Type B pancreatic cell (in vitro differentiated cells): ENCODE measurements at regions not wholly inside any gene's neighbourhood (a gene's known extent, or its start where the extent isn't known, plus 50 kb on each side); places are given as distances from the start of the nearest gene placed in this dataset.
"Not testable (repeated sequence)": the region's sequence is repeated elsewhere in the genome, so short reads cannot be mapped to it uniquely, and the experiment has no call there.

Source experiments
- DNase-seq: peaks from one replicate; pipeline ENCODE4 v3.0.0; 2021; ENCODE audit warnings: mixed read lengths; ENCODE audit not compliant: unreplicated experiment; ENCODE audit errors: extremely low spot score
- H3K27ac Mint-ChIP-seq: 2 replicates; pipeline ENCODE4 v1.8.0; 2021; ENCODE audit warnings: mild to moderate bottlenecking, mixed read lengths
- H3K27me3 Mint-ChIP-seq: 2 replicates; pipeline ENCODE4 v1.8.0; 2021; ENCODE audit warnings: mixed read lengths
- H3K36me3 Mint-ChIP-seq: 2 replicates; pipeline ENCODE4 v1.8.0; 2021; ENCODE audit warnings: mixed read lengths
- H3K4me1 Mint-ChIP-seq: one replicate; pipeline ENCODE4 v1.8.0; 2021; ENCODE audit warnings: mixed read lengths; ENCODE audit not compliant: unreplicated experiment
- H3K4me3 Mint-ChIP-seq: 2 replicates; pipeline ENCODE4 v1.8.0; 2021; ENCODE audit warnings: mild to moderate bottlenecking, mixed read lengths
- H3K9me3 Mint-ChIP-seq: 2 replicates; pipeline ENCODE4 v1.8.0; 2021; ENCODE audit warnings: mixed read lengths
- CTCF ChIP-seq: fragments of 200-600 bp; sonication (generic); conservative IDR thresholded peaks from 2 replicates; pipeline ENCODE4 v1.5.0; 2021; ENCODE audit warnings: antibody characterized with exemption, mild to moderate bottlenecking

DNA sequence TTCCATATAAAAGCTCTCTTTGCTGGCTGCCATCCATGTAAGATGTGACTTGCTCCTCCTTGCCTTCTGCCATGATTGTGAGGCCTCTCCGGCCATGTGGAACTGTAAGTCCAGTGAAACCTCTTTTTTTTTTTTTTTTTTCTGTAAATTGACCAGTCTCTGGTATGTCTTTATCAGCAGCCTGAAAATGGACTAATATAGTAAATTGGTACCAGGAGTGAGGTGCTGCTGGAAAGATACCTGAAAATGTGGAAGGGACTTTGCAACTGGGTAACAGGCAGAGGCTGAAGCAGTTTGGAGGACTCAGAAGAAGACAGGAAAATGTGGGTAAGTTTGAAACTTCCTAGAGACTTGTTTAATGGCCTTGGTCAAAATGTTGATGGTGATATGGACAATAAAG, 124.3 kb upstream of the AADAT start:
- no peak for DNase-seq
- H3K9me3 Mint-ChIP-seq = peaks cover 8% of the 10 kb centered on the region
- no peak overlapping the region for H3K27ac Mint-ChIP-seq
- no peak for TF ChIP-seq CTCF
- H3K4me3 Mint-ChIP-seq = no peak overlapping the region
- no peaks in the 10 kb centered on the region for H3K36me3 Mint-ChIP-seq
- H3K4me1 Mint-ChIP-seq = no peaks in the 10 kb centered on the region
- peaks cover 3% of the 10 kb centered on the region for H3K27me3 Mint-ChIP-seq

GRCh38 chr4:170202721-170203120, 113.0 kb upstream of the AADAT start:
- Mint-ChIP-seq H3K4me3 (no peak overlapping the region), H3K27ac (no peak overlapping the region)
- no peak for DNase-seq

GRCh38 chr4:170198747-170199146, 109.0 kb upstream of the AADAT start:
- peaks cover 5% of the 10 kb centered on the region for H3K9me3 Mint-ChIP-seq
- DNase-seq = no peak
- H3K27ac Mint-ChIP-seq = no peak overlapping the region
- H3K36me3 Mint-ChIP-seq = no peaks in the 10 kb centered on the region
- peak; percentile 59 for TF ChIP-seq CTCF
- H3K4me3 Mint-ChIP-seq = no peak overlapping the region
- H3K27me3 Mint-ChIP-seq = no peaks in the 10 kb centered on the region
- H3K4me1 Mint-ChIP-seq = no peaks in the 10 kb centered on the region

More at GRCh38 chr4:170202721-170203120, 113.0 kb upstream of the AADAT start:
- H3K4me1 Mint-ChIP-seq = no peaks in the 10 kb centered on the region
- H3K36me3 Mint-ChIP-seq = no peaks in the 10 kb centered on the region
- no peaks in the 10 kb centered on the region for H3K27me3 Mint-ChIP-seq
- H3K9me3 Mint-ChIP-seq = peaks cover 5% of the 10 kb centered on the region
- no peak for TF ChIP-seq CTCF

DNA sequence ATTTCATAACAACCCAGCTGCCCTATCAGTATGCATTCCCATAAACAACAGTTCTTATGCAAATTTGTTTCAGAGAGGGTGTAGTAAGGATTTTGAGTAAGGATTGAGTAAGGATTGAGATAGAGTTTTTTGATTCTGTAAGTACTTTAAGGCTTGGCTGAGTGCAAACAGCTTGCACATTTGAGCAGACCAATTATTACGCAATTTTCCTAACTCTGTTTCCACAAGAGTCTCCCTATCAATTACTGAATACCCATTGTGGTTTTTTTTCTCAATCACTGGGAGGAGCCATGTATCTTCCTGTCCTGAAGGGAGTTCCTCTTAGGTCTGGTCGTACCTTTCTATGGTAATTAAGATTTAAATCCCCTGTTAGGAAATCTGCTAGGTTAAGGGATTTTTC, 105.0 kb upstream of the AADAT start:
- not testable (repeated sequence) for H3K27ac Mint-ChIP-seq, H3K36me3 Mint-ChIP-seq, DNase-seq, H3K27me3 Mint-ChIP-seq, H3K9me3 Mint-ChIP-seq, H3K4me3 Mint-ChIP-seq, H3K4me1 Mint-ChIP-seq

- Mint-ChIP-seq H3K4me3 (peak overlapping the region; percentile 13), H3K27me3 (no peaks in the 10 kb centered on the region), H3K4me1 (no peaks in the 10 kb centered on the region), H3K36me3 (no peaks in the 10 kb centered on the region), H3K9me3 (no peaks in the 10 kb centered on the region), H3K27ac (peak overlapping the region; percentile 79)
- no peak for TF ChIP-seq CTCF
- no peak for DNase-seq
Measured at GRCh38 chr4:170193496-170193895, 103.7 kb upstream of the AADAT start.

- Mint-ChIP-seq H3K9me3 (no peaks in the 10 kb centered on the region), H3K4me3 (no peak overlapping the region), H3K36me3 (no peaks in the 10 kb centered on the region), H3K27ac (peak overlapping the region; percentile 61), H3K4me1 (no peaks in the 10 kb centered on the region), H3K27me3 (no peaks in the 10 kb centered on the region)
- no peak for DNase-seq
- TF ChIP-seq CTCF = no peak
Measured at GRCh38 chr4:170190265-170190664, 100.5 kb upstream of the AADAT start.
